PC-3 (cell line): ENCODE measurements at regions not wholly inside any gene's neighbourhood (a gene's known extent, or its start where the extent isn't known, plus 50 kb on each side); places are given as distances from the start of the nearest gene placed in this dataset.

Source experiments
- ATAC-seq: fragments of 200-7000 bp; cut with Tn5 transposase; 2 replicates; pipeline ENCODE4 v1.9.1; 2020; ENCODE audit warnings: mild to moderate bottlenecking, moderate library complexity
- BruUV-seq: library from RNA; stranded (reverse); fragments of 400-500 nt; replicated peaks from 2 replicates; lab custom pipeline; 2021; lab: Mats Ljungman, UMichigan
- CTCF ChIA-PET: fragments of 300-600 bp; sonication (Branson Sonifier 250); formaldehyde crosslinking; loops from one replicate; lab custom pipeline; 2022; ENCODE audit warnings: antibody characterized with exemption; lab: Charles Lee
- POLR2A ChIA-PET: fragments of 300-600 bp; sonication (Branson Sonifier 250); formaldehyde crosslinking; loops from one replicate; lab custom pipeline; 2022; ENCODE audit warnings: antibody characterized with exemption; ENCODE audit not compliant: unreplicated experiment; lab: Charles Lee
- DNase-seq: peaks from one replicate; pipeline ENCODE4 v3.0.0-alpha.2; 2015
- H2AFZ ChIP-seq: fragments of 300-600 bp; sonication (generic); 2 replicates; pipeline ENCODE4 v1.6.0; 2016; ENCODE audit warnings: antibody characterized with exemption, low read length
- H3F3A ChIP-seq: fragments of 300-600 bp; sonication (generic); one replicate; pipeline ENCODE4 v1.6.0; 2017; ENCODE audit warnings: antibody characterized with exemption, low read length, control low read depth, mild to moderate bottlenecking; ENCODE audit not compliant: unreplicated experiment
- H3K27ac ChIP-seq: fragments of 300-600 bp; sonication (generic); 2 replicates; pipeline ENCODE4 v1.5.1; 2016; ENCODE audit warnings: mild to moderate bottlenecking, low read length
- H3K27me3 ChIP-seq: fragments of 300-600 bp; sonication (generic); 2 replicates; pipeline ENCODE4 v1.6.1; 2016; ENCODE audit warnings: low read length, mixed read lengths
- H3K36me3 ChIP-seq: fragments of 300-600 bp; sonication (generic); 2 replicates; pipeline ENCODE4 v1.6.1; 2016; ENCODE audit warnings: low read depth, mixed run types, low read length, mixed read lengths
- H3K4me1 ChIP-seq: fragments of 300-600 bp; sonication (generic); 2 replicates; pipeline ENCODE4 v1.5.1; 2016; ENCODE audit warnings: low read length; ENCODE audit not compliant: insufficient read depth
- H3K4me2 ChIP-seq: fragments of 300-600 bp; sonication (generic); 2 replicates; pipeline ENCODE4 v1.6.0; 2016; ENCODE audit warnings: low read length
- H3K4me3 ChIP-seq: fragments of 300-600 bp; sonication (generic); 2 replicates; pipeline ENCODE4 v1.5.1; 2016; ENCODE audit warnings: mild to moderate bottlenecking, low read length, mixed read lengths
- H3K79me2 ChIP-seq: fragments of 300-600 bp; sonication (generic); 2 replicates; pipeline ENCODE4 v1.6.1; 2017; ENCODE audit warnings: low read length, mixed read lengths
- H3K9ac ChIP-seq: fragments of 300-600 bp; sonication (generic); 2 replicates; pipeline ENCODE4 v1.6.0; 2016; ENCODE audit warnings: mild to moderate bottlenecking, low read length
- H3K9me2 ChIP-seq: fragments of 300-600 bp; sonication (generic); replicated peaks from 2 replicates; pipeline ENCODE4 v1.6.1; 2016; ENCODE audit warnings: mixed run types, low read length, mixed read lengths
- H3K9me3 ChIP-seq: fragments of 300-600 bp; sonication (generic); 2 replicates; pipeline ENCODE4 v1.6.1; 2016; ENCODE audit warnings: low read length, mixed read lengths
- H4K20me1 ChIP-seq: fragments of 300-600 bp; sonication (generic); 2 replicates; pipeline ENCODE4 v1.6.1; 2016; ENCODE audit warnings: low read length, mixed read lengths
- CTCF ChIP-seq: fragments of 300-600 bp; sonication (generic); conservative IDR thresholded peaks from 2 replicates; pipeline ENCODE4 v1.5.1; 2017; ENCODE audit warnings: antibody characterized with exemption, low read depth, mild to moderate bottlenecking, low read length
- EZH2 ChIP-seq: fragments of 300-600 bp; sonication (generic); IDR thresholded peaks from one replicate; pipeline ENCODE4 v1.6.1; 2017; ENCODE audit warnings: antibody characterized with exemption, mild to moderate bottlenecking, low read length; ENCODE audit not compliant: unreplicated experiment
- EZH2phosphoT487 ChIP-seq: fragments of 300-600 bp; sonication (generic); IDR thresholded peaks from 2 replicates; pipeline ENCODE4 v1.6.1; 2018; ENCODE audit warnings: mild to moderate bottlenecking, antibody characterized with exemption, low read length, borderline replicate concordance
- intact Hi-C: fragments of 100-400 bp; cut with micrococcal nuclease; formaldehyde crosslinking; loops from 2 replicates; pipeline ENCODE4 v1.9.0; 2023

GRCh38 chr2:7523481-7524120, 606.4 kb downstream of the RNF144A start:
- ATAC-seq (peak; percentile 81), DNase-seq (peak; percentile 89)
- Histone ChIP-seq H3K4me2 (peak overlapping the region; percentile 61), H3K4me1 (peaks cover 35% of the 10 kb centered on the region), H3F3A (no peaks in the 10 kb centered on the region), H3K9me3 (no peaks in the 10 kb centered on the region), H3K27ac (peak overlapping the region; percentile 96), H3K9ac (peak overlapping the region; percentile 67), H3K4me3 (peak overlapping the region; percentile 11; the same call in 1 of the 2 replicates), H4K20me1 (no peaks in the 10 kb centered on the region), H3K9me2 (no peaks in the 10 kb centered on the region), H2AFZ (peak overlapping the region; percentile 45), H3K36me3 (no peaks in the 10 kb centered on the region), H3K79me2 (no peaks in the 10 kb centered on the region), H3K27me3 (no peaks in the 10 kb centered on the region)
- POLR2A ChIA-PET: interaction anchor here (0.6 to 0.7 kb wide), 2 partner anchors 96 to 512 kb away, joined by 3 to 4 read pairs; no protein-coding TSS in a partner anchor
- no peak for TF ChIP-seq EZH2phosphoT487
- TF ChIP-seq EZH2: no peak
- TF ChIP-seq CTCF: no peak
- intact Hi-C loops: no loop called here
- no TSS peak for BruUV-seq
- CTCF ChIA-PET: interaction anchor here (0.6 kb wide), 1 partner anchor 608 kb away, joined by 3 read pairs; no protein-coding TSS in a partner anchor

DNA sequence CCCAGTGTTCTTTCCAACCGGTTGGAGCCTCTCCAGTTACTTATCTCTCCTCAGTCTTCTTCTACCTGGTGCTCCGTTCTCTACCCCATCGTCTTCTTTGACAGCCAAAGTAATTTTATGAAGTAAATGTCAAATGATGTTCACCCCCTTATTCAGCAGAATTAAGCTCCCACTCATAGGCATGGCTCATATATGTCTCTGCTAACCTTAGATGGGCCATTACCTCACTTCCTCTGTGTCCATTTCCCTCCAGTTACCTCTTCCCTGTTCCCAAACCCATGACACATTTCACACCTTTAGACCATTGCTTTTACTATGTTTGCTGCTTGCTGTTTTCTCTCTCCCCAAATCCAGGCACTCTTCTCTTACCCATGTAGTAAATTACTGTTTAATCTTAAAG, 607.0 kb downstream of the RNF144A start:
- TF ChIP-seq EZH2phosphoT487: no peak
- no peak for TF ChIP-seq EZH2
- TF ChIP-seq CTCF: no peak
- no peaks in the 10 kb centered on the region for H3K79me2 ChIP-seq
- ChIA-PET POLR2A (interaction anchor here (0.7 kb wide), 1 partner anchor 512 kb away, joined by 3 read pairs; no protein-coding TSS in a partner anchor), CTCF (interaction anchor here (0.6 kb wide), 1 partner anchor 608 kb away, joined by 3 read pairs; no protein-coding TSS in a partner anchor)
- no peaks in the 10 kb centered on the region for H4K20me1 ChIP-seq
- H3K4me3 ChIP-seq: 0 out of 2 replicates have a peak overlapping the region, but pooled peaks have one; percentile 11
- DNase-seq: peak; percentile 9
- no peaks in the 10 kb centered on the region for H3K36me3 ChIP-seq
- peak overlapping the region; percentile 67 for H3K9ac ChIP-seq
- H2AFZ ChIP-seq: peak overlapping the region; percentile 45
- H3K27me3 ChIP-seq: no peaks in the 10 kb centered on the region
- peaks cover 35% of the 10 kb centered on the region for H3K4me1 ChIP-seq
- peak overlapping the region; percentile 96 for H3K27ac ChIP-seq
- BruUV-seq: TSS peak; percentile 84
- no peaks in the 10 kb centered on the region for H3K9me3 ChIP-seq
- intact Hi-C loops: no loop called here
- ATAC-seq: peak; percentile 18
- H3K4me2 ChIP-seq: peak overlapping the region; percentile 61
- H3K9me2 ChIP-seq: no peaks in the 10 kb centered on the region
- no peaks in the 10 kb centered on the region for H3F3A ChIP-seq

- H3K9ac ChIP-seq: no peak overlapping the region
- intact Hi-C loops: no loop called here
- H2AFZ ChIP-seq: no peak overlapping the region
- no peaks in the 10 kb centered on the region for H4K20me1 ChIP-seq
- POLR2A ChIA-PET: no interaction called here
- CTCF ChIA-PET: no interaction called here
- H3K79me2 ChIP-seq: no peaks in the 10 kb centered on the region
- H3K4me2 ChIP-seq: no peak overlapping the region
- H3K9me3 ChIP-seq: peaks cover under 1% of the 10 kb centered on the region; the same call in 1 of the 2 replicates
- no peaks in the 10 kb centered on the region for H3F3A ChIP-seq
- no peak overlapping the region for H3K4me3 ChIP-seq
- 0 out of 2 replicates have a peak, but pooled peaks cover 2% of the 10 kb centered on the region for H3K36me3 ChIP-seq
- peak; percentile 20; the same call in 1 of the 2 replicates for ATAC-seq
- no TSS peak for BruUV-seq
- no peaks in the 10 kb centered on the region for H3K9me2 ChIP-seq
- H3K4me1 ChIP-seq: peaks cover 39% of the 10 kb centered on the region
- no peaks in the 10 kb centered on the region for H3K27me3 ChIP-seq
- peak overlapping the region; percentile 96 for H3K27ac ChIP-seq
- peak; percentile 40 for DNase-seq
- TF ChIP-seq EZH2phosphoT487 (no peak), CTCF (no peak), EZH2 (no peak)
Observed at GRCh38 chr2:7525746-7526145, 608.5 kb downstream of the RNF144A start.
